Right lung (tissue), 2 donors: ENCODE measurements at regions not wholly inside any gene's neighbourhood (a gene's known extent, or its start where the extent isn't known, plus 50 kb on each side); places are given as distances from the start of the nearest gene placed in this dataset.
A peak's percentile ranks its signal among the peaks of the same experiment; 100 is the strongest.
"Not testable (repeated sequence)": the region's sequence is repeated elsewhere in the genome, so short reads cannot be mapped to it uniquely, and the experiment has no call there.

Experiments
- DNase-seq, 2 donors: peaks; one replicate each; pipeline ENCODE4 v3.0.0-alpha.2; 2013

GRCh38 chr16:64122177-64122576, 999.7 kb downstream of the CDH11 start:
- no peak for DNase-seq

- no peak for DNase-seq
Measured at GRCh38 chr16:64121473-64121872, 1000.4 kb downstream of the CDH11 start.

GRCh38 chr16:64116151-64116550, 1005.7 kb downstream of the CDH11 start:
- DNase-seq, result no peak

GRCh38 chr16:64109241-64109640, 1012.6 kb downstream of the CDH11 start:
- no peak for DNase-seq

- DNase-seq, result no peak
Measured at GRCh38 chr16:64102654-64103053, 1019.2 kb downstream of the CDH11 start.

GRCh38 chr16:64098451-64098850, 1023.4 kb downstream of the CDH11 start:
- DNase-seq, result no peak

- DNase-seq, result no peak
Measured at GRCh38 chr16:64096689-64097088, 1025.2 kb downstream of the CDH11 start.

GRCh38 chr16:64094992-64095634, 1026.8 kb downstream of the CDH11 start:
- DNase-seq, result no peak

- DNase-seq, result no peak
Measured at GRCh38 chr16:64094181-64094965, 1027.5 kb downstream of the CDH11 start.

- no peak for DNase-seq
Measured at GRCh38 chr16:64092271-64092670, 1029.6 kb downstream of the CDH11 start.

- DNase-seq, result no peak
Measured at GRCh38 chr16:64090327-64090726, 1031.5 kb downstream of the CDH11 start.

- peak in 1 of 2 donors; percentile 16 for DNase-seq
Measured at GRCh38 chr16:64089697-64090096, 1032.2 kb downstream of the CDH11 start.

- DNase-seq, result no peak
Measured at GRCh38 chr16:64088838-64089237, 1033.0 kb downstream of the CDH11 start.

- DNase-seq, result no peak
Measured at GRCh38 chr16:64085296-64085695, 1036.6 kb downstream of the CDH11 start.

GRCh38 chr16:64084706-64085105, 1037.2 kb downstream of the CDH11 start:
- no peak for DNase-seq

- no peak for DNase-seq
Measured at GRCh38 chr16:64083428-64084129, 1038.3 kb downstream of the CDH11 start.

GRCh38 chr16:64077242-64077641, 1044.6 kb downstream of the CDH11 start:
- DNase-seq, result no peak

- DNase-seq, result peak; percentile 10 to 38
Measured at GRCh38 chr16:64074706-64075105, 1047.2 kb downstream of the CDH11 start.

GRCh38 chr16:64072131-64072730, 1049.6 kb downstream of the CDH11 start:
- DNase-seq, result not testable (repeated sequence)

GRCh38 chr16:64065523-64065922, 1056.3 kb downstream of the CDH11 start:
- no peak for DNase-seq

GRCh38 chr16:64061621-64062020, 1060.2 kb downstream of the CDH11 start:
- no peak for DNase-seq

- DNase-seq, result no peak
Measured at GRCh38 chr16:64060631-64061030, 1061.2 kb downstream of the CDH11 start.
